GM12892 (cell line): ENCODE measurements at regions not wholly inside any gene's neighbourhood (a gene's known extent, or its start where the extent isn't known, plus 50 kb on each side); places are given as distances from the start of the nearest gene placed in this dataset.

Experiments used
- DNase-seq: peaks from one replicate; pipeline ENCODE4 v3.0.0; 2011; ENCODE audit not compliant: insufficient read length
- FAIRE-seq: peaks from 2 replicates; lab custom pipeline; 2011; peaks lifted over from hg19 to GRCh38; lab: Jason Lieb, UNC
- POLR2A ChIP-seq: IDR thresholded peaks from 2 replicates; pipeline ENCODE4 v1.6.1; 2011; ENCODE audit warnings: low read depth, low read length, control low read depth
- POLR2AphosphoS5 ChIP-seq: IDR thresholded peaks from 2 replicates; pipeline ENCODE4 v1.6.1; 2011; ENCODE audit warnings: low read depth, low read length, control low read depth
- TAF1 ChIP-seq: IDR thresholded peaks from 2 replicates; pipeline ENCODE4 v1.6.1; 2011; ENCODE audit warnings: low read depth, mild to moderate bottlenecking, control low read depth, low read length, borderline replicate concordance

DNA sequence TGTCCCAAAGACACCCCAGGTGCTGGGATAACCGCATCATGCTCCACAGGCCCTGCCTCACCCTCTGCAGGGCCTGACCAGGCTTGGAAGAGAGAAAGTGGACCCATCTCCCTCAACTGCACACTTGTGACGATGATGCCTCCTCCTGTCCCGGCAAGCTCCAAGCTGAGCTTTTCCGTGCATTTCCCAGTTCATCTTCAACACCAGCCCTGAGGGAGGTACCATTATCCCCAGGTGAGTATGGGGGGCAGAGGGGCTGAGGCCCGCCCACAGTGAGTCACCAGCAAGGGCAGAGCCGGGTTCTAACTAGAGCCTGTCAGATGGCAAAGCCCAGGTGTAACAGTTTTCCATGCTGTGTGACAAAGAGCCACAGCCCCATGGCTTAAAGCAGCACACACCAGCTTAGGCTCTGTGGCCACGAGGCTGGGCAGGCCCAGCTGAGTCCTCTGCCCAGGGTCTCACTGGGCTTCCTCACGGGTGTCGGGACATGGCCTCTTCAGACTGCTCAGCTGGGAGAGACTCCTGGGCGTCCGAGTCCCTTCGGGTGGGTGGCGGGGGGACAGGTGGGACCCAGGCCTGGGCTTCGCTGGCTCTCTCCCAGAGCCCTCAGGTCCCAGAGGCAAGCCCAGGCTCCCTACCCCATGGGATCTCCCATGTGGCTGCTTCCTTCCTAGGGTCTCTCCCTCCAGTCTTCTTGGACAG, 108.4 kb upstream of the OTOS start:
- FAIRE-seq = no peak
- DNase-seq = no peak
- no peak for TF ChIP-seq TAF1

GRCh38 chr2:240249423-240250149, 109.1 kb upstream of the OTOS start:
- FAIRE-seq (no peak), DNase-seq (no peak)
- TF ChIP-seq POLR2A = no peak
- TF ChIP-seq TAF1 = no peak

- DNase-seq = no peak
- no peak for FAIRE-seq
- TF ChIP-seq POLR2A (no peak), POLR2AphosphoS5 (no peak), TAF1 (no peak)
These were observed 109.9 kb upstream of the OTOS start for GRCh38 chr2:240250150-240250984.

- DNase-seq = no peak
- no peak for TF ChIP-seq TAF1
- TF ChIP-seq POLR2A = no peak
- no peak for FAIRE-seq
These were observed 110.8 kb upstream of the OTOS start for GRCh38 chr2:240250985-240251847.

- TF ChIP-seq POLR2A (no peak), TAF1 (no peak), POLR2AphosphoS5 (no peak)
- DNase-seq (no peak), FAIRE-seq (no peak)
These were observed 111.4 kb upstream of the OTOS start for GRCh38 chr2:240251848-240252190.

DNA sequence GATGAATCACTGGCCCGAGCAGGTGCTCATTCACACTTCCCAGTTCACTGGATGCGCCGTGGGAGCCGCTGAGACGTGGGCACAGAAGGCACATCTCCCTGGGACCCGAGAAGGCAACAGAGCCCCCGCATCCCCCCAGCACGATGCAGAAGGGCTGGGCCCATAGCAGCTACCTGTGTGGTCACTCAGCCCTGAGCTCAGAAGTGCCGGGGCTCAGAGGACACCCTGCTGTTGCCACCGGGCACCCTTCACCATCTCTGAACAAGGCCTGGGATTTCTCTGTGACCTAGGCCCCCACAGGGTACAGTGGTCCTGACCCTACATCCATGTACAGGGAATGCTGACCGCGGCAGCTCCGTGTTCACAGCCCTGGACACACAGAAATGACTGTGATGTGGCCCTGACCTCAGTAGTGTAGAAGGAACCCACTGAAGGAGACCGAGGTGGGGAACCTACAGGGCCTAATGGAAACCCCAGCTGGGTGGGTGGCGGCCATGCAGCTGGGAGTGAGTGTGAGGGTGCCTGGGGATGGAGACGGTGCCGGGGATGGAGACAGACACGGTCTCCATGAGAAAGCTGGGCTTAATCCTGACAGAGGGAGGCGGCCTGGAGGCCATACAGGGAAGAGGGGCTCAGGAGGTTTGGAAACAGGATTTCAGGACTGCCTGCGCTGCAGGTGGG, 111.9 kb upstream of the OTOS start:
- no peak for FAIRE-seq
- no peak for DNase-seq
- TF ChIP-seq TAF1 (no peak), POLR2AphosphoS5 (no peak)

- no peak for TF ChIP-seq POLR2A
- TF ChIP-seq TAF1 = no peak
- no peak for TF ChIP-seq POLR2AphosphoS5
- DNase-seq (no peak), FAIRE-seq (no peak)
These were observed 112.5 kb upstream of the OTOS start for GRCh38 chr2:240252872-240253511.

- DNase-seq (no peak), FAIRE-seq (no peak)
- no peak for TF ChIP-seq POLR2A
These were observed 113.2 kb upstream of the OTOS start for GRCh38 chr2:240253583-240254145.

DNA sequence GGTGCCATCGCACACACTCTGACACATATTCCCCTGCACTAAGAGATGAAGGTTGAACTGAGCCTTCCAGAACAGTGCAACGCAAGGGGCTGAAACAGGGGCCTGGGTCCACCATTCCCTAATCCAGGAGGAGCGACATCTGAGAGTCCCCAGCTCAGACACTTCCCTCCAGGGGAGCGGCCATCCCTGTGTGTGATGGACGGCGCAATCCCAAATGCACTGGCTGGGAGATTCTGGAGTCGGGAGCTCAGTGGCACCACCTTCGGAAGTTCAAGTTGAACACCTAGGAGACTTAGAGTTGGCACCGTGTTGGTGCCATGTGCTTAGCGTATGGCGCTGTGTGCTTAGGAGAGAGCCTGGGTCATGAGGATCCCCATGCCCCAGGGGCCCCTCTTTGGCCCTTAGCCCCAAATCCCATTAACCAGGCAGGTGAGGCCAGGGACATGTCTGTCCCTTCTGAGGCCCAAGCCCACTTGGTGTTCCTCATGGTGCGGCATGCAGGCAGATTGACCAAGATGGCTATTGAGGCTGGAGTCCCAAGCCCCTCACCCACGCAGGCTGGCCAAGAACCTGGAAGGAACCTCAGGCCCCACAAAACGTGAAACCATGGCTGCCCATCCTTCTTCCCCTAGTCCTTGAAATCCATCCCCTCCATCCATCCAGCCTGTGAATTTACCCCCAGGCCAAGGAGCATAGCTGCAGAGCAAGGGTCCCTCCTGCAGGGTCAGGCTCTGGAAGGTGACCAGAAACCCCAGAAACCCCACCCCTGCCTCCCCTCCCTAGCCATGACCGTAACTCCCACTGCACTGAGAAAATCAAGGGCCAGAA, 114.1 kb upstream of the OTOS start:
- no peak for FAIRE-seq

DNA sequence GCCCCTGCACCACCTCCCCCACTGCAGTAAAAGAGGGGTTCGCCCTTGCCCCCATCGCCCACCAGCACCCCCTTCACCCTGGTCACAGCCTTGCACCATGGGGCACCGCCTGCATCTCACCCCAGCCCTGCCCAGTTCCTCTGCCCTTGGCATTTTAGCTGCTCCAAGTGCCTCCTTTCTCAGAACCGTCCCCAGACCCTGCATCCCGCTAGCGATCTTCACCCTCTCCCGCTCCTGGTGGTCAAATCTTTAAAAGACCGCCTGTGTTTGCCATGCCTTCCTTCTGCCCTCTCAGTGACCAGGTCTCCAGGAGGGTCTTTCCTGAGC, 114.7 kb upstream of the OTOS start:
- FAIRE-seq = no peak
- no peak for DNase-seq

More for the DNA sequence above, 114.1 kb upstream of the OTOS start:
- TF ChIP-seq TAF1 (no peak), POLR2A (no peak), POLR2AphosphoS5 (no peak)
- no peak for DNase-seq

More for the DNA sequence above, 114.7 kb upstream of the OTOS start:
- TF ChIP-seq POLR2AphosphoS5 (no peak), POLR2A (no peak), TAF1 (no peak)
